Thoracic aorta (tissue), 2 donors: ENCODE measurements at regions not wholly inside any gene's neighbourhood (a gene's known extent, or its start where the extent isn't known, plus 50 kb on each side); places are given as distances from the start of the nearest gene placed in this dataset.
"Not testable (repeated sequence)": the region's sequence is repeated elsewhere in the genome, so short reads cannot be mapped to it uniquely, and the experiment has no call there.

Experiments
- ATAC-seq: fragments of 150-250 bp; one replicate; pipeline ENCODE4 v1.8.0; 2017; ENCODE audit warnings: low read depth; ENCODE audit not compliant: insufficient number of reproducible peaks, low FRiP score
- DNase-seq: peaks from one replicate; pipeline ENCODE4 v3.0.0-alpha.2; 2020; ENCODE audit warnings: low spot score
- H3K27ac ChIP-seq, 2 donors: fragments of 200-600 bp; sonication (generic); 1 replicate in 1 of 2; 2 replicates in 1 of 2; pipeline ENCODE4 v1.5.1; 2016; ENCODE audit warnings: mild to moderate bottlenecking in 2 of 2, moderate library complexity in 2 of 2
- H3K27me3 ChIP-seq: fragments of 200-600 bp; sonication (generic); replicated peaks from 2 replicates; pipeline ENCODE4 v1.6.0; 2016; ENCODE audit warnings: mild to moderate bottlenecking; ENCODE audit not compliant: insufficient read depth
- H3K36me3 ChIP-seq: fragments of 200-600 bp; sonication (generic); one replicate; pipeline ENCODE4 v1.5.1; 2016
- H3K4me1 ChIP-seq, 2 donors: fragments of 200-600 bp; sonication (generic); 1 replicate in 1 of 2; 2 replicates in 1 of 2; pipeline versions ENCODE4 v1.5.1 to v1.6.0; 2016; ENCODE audit warnings: low read depth in 2 of 2, mild to moderate bottlenecking in 1 of 2; ENCODE audit not compliant: control insufficient read depth in 1 of 2
- H3K4me3 ChIP-seq: fragments of 200-600 bp; sonication (generic); 2 replicates; pipeline ENCODE4 v1.5.1; 2016; ENCODE audit warnings: mild to moderate bottlenecking
- H3K9me3 ChIP-seq: fragments of 200-600 bp; sonication (generic); 2 replicates; pipeline ENCODE4 v1.5.1; 2016
- TF ChIP-seq, protein P1 (sequence below): fragments of 200-600 bp; sonication (generic); IDR thresholded peaks from one replicate; pipeline ENCODE4 v1.5.1; 2019; ENCODE audit warnings: antibody characterized with exemption

DNA sequence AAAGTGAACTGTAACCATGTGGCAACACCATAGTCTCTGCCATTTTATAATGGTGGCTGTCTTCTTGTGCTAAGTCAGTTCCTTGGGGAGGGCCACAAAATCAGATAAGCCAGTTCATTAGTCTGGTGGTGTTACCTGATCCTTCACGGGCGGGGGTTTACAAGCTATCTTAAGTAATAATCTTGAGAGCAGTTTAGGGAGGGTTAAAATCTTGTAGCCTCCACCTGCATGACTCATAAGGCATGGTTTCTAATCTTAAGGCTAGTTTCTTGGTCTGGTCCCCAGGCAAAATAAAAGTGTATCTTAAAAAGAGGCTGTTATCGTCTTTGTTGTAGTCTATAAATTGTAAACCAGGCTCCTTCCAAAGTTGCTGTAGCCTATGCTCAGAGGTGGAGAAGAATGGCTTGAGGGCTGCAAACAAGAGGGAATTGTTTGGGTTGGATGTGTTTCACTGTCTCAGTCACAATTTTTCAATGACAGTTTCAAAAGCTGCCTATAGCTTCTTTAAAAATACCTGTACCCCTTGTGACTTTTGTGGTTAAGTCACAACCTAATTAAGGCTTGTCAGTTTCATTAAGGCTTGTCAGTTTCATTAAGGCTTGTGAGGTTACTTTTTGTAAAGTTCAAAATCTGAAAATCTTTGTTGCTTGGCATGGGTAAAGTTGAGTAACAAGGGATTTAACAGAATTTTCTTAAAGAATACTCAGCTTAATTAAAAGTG is 135.7 kb downstream of the RPS4Y2 start:
- no peak for DNase-seq

GRCh38 chrY:20925350-20926091 is 169.6 kb downstream of the RPS4Y2 start:
- H3K4me3 ChIP-seq, H3K9me3 ChIP-seq, H3K4me1 ChIP-seq, H3K27ac ChIP-seq, ATAC-seq, H3K27me3 ChIP-seq, DNase-seq, H3K36me3 ChIP-seq: not testable (repeated sequence)

More for the DNA sequence above, 135.7 kb downstream of the RPS4Y2 start:
- Histone ChIP-seq H3K9me3 (no peaks in the 10 kb centered on the region), H3K4me3 (no peak overlapping the region), H3K27ac (no peak overlapping the region), H3K4me1 (no peaks in the 10 kb centered on the region), H3K36me3 (no peaks in the 10 kb centered on the region), H3K27me3 (no peaks in the 10 kb centered on the region)
- TF ChIP-seq, protein P1, sequence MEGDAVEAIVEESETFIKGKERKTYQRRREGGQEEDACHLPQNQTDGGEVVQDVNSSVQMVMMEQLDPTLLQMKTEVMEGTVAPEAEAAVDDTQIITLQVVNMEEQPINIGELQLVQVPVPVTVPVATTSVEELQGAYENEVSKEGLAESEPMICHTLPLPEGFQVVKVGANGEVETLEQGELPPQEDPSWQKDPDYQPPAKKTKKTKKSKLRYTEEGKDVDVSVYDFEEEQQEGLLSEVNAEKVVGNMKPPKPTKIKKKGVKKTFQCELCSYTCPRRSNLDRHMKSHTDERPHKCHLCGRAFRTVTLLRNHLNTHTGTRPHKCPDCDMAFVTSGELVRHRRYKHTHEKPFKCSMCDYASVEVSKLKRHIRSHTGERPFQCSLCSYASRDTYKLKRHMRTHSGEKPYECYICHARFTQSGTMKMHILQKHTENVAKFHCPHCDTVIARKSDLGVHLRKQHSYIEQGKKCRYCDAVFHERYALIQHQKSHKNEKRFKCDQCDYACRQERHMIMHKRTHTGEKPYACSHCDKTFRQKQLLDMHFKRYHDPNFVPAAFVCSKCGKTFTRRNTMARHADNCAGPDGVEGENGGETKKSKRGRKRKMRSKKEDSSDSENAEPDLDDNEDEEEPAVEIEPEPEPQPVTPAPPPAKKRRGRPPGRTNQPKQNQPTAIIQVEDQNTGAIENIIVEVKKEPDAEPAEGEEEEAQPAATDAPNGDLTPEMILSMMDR, result no peak
- no peak for ATAC-seq

- no peaks in the 10 kb centered on the region for H3K36me3 ChIP-seq
- ATAC-seq (no peak), DNase-seq (no peak)
- no peaks in the 10 kb centered on the region for H3K4me1 ChIP-seq
- H3K27ac ChIP-seq, result no peak overlapping the region
- TF ChIP-seq, protein P1, result no peak
- no peak overlapping the region for H3K4me3 ChIP-seq
- H3K27me3 ChIP-seq, result no peaks in the 10 kb centered on the region
- H3K9me3 ChIP-seq, result no peaks in the 10 kb centered on the region
These were observed 173.9 kb downstream of the RPS4Y2 start for GRCh38 chrY:20929691-20930342.

DNA sequence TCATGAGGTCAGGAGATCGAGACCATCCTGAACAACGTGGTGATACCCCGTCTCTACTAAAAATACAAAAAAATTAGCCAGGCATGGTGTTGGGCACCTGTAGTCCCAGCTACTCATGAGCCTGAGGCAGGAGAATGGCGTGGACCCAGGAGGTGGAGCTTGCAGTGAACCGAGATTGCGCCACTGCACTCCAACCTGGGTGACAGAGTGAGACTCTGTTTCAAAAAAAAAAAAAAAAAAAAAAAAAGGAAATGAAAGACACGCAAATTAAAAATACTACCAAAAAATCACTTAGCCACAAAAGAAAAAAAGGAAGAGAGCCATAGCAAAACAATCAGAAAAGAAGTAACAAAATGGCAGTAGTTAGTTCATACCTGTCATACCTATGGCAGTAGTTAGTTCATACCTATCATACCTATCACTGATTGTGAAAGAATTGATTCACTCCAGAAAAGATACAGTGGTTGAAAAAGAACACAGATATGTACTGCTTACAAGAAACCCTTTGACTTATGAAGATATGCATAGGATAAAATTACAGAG is 180.9 kb downstream of the RPS4Y2 start:
- H3K4me3 ChIP-seq, H3K9me3 ChIP-seq, H3K36me3 ChIP-seq, H3K27ac ChIP-seq, DNase-seq, H3K27me3 ChIP-seq, ATAC-seq, H3K4me1 ChIP-seq: not testable (repeated sequence)

GRCh38 chrY:20961512-20961911 is 205.6 kb downstream of the RPS4Y2 start:
- ATAC-seq, result no peak
- TF ChIP-seq, protein P1, result no peak

DNA sequence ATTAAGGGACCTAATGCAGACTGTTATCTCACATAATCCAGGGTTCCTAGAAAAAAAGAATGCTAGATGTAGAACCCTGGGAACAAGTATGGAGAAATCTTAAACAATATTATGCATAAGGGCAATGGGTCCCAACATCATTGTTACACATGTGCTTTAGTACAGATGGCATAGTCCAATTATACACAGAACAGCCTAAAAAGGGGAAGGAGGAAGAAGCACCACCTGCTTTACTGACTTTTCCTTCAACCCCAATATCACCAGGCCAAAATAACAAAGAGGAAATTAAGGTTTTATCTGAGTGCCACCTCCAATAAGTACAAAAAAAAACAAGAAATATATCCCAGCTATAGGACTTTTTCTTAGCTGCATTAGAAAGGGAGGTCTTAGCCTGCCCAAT is 211.9 kb downstream of the RPS4Y2 start:
- Histone ChIP-seq H3K36me3 (no peaks in the 10 kb centered on the region), H3K27me3 (no peaks in the 10 kb centered on the region), H3K9me3 (no peaks in the 10 kb centered on the region), H3K27ac (no peak overlapping the region), H3K4me1 (no peaks in the 10 kb centered on the region), H3K4me3 (no peak overlapping the region)
- ATAC-seq (no peak), DNase-seq (no peak)
- TF ChIP-seq, protein P1, result no peak

More at GRCh38 chrY:20961512-20961911, 205.6 kb downstream of the RPS4Y2 start:
- no peak for DNase-seq
- Histone ChIP-seq H3K9me3 (no peaks in the 10 kb centered on the region), H3K36me3 (no peaks in the 10 kb centered on the region), H3K27ac (no peak overlapping the region), H3K27me3 (no peaks in the 10 kb centered on the region), H3K4me1 (no peaks in the 10 kb centered on the region), H3K4me3 (no peak overlapping the region)
